Neural progenitor cell (in vitro differentiated cells): ENCODE measurements at regions not wholly inside any gene's neighbourhood (a gene's known extent, or its start where the extent isn't known, plus 50 kb on each side); places are given as distances from the start of the nearest gene placed in this dataset.

Experiments
- DNase-seq: peaks from one replicate; pipeline ENCODE4 v3.0.0-alpha.2; 2016; ENCODE audit warnings: low spot score
- H2AFZ ChIP-seq: fragments of 200-600 bp; sonication (generic); replicated peaks from 2 replicates; pipeline ENCODE4 v1.6.1; 2016; ENCODE audit warnings: antibody characterized with exemption
- H3F3A ChIP-seq: fragments of 200-600 bp; sonication (generic); 2 replicates; pipeline ENCODE4 v1.6.1; 2016; ENCODE audit warnings: antibody characterized with exemption, low read depth
- H3K27ac ChIP-seq: fragments of 200-600 bp; sonication (generic); 2 replicates; pipeline ENCODE4 v1.5.1; 2016; ENCODE audit warnings: mild to moderate bottlenecking
- H3K27me3 ChIP-seq: fragments of 200-600 bp; sonication (generic); 2 replicates; pipeline ENCODE4 v1.6.1; 2016; ENCODE audit warnings: mild to moderate bottlenecking, moderate library complexity
- H3K36me3 ChIP-seq: fragments of 200-600 bp; sonication (generic); 2 replicates; pipeline ENCODE4 v1.5.1; 2016
- H3K4me1 ChIP-seq: fragments of 200-600 bp; sonication (generic); 2 replicates; pipeline ENCODE4 v1.6.1; 2016; ENCODE audit warnings: mixed run types
- H3K4me2 ChIP-seq: fragments of 200-600 bp; sonication (generic); 2 replicates; pipeline ENCODE4 v1.6.1; 2016
- H3K4me3 ChIP-seq: fragments of 200-600 bp; sonication (generic); 2 replicates; pipeline ENCODE4 v1.5.1; 2016
- H3K79me2 ChIP-seq: fragments of 200-600 bp; sonication (generic); 2 replicates; pipeline ENCODE4 v1.6.1; 2016; ENCODE audit warnings: low read depth
- H3K9ac ChIP-seq: fragments of 200-600 bp; sonication (generic); 2 replicates; pipeline ENCODE4 v1.6.1; 2016
- H3K9me3 ChIP-seq: fragments of 200-600 bp; sonication (generic); 2 replicates; pipeline ENCODE4 v1.5.1; 2016; ENCODE audit warnings: low read depth
- H4K20me1 ChIP-seq: fragments of 200-600 bp; sonication (generic); 2 replicates; pipeline ENCODE4 v1.6.1; 2016; ENCODE audit warnings: low read depth
- H3K27ac Mint-ChIP-seq: 3 replicates; pipeline ENCODE4 v1.8.0; 2021; ENCODE audit warnings: mixed read lengths
- H3K27me3 Mint-ChIP-seq: 2 replicates; pipeline ENCODE4 v1.8.0; 2022; ENCODE audit warnings: low read depth, mild to moderate bottlenecking, inconsistent platforms, moderate library complexity, mixed read lengths; ENCODE audit not compliant: insufficient read depth
- H3K36me3 Mint-ChIP-seq: 3 replicates; pipeline ENCODE4 v1.8.0; 2021; ENCODE audit warnings: mixed read lengths
- H3K4me1 Mint-ChIP-seq: 3 replicates; pipeline ENCODE4 v1.8.0; 2021; ENCODE audit warnings: mixed read lengths
- H3K4me3 Mint-ChIP-seq: 3 replicates; pipeline ENCODE4 v1.8.0; 2021; ENCODE audit warnings: mild to moderate bottlenecking, moderate library complexity, mixed read lengths
- H3K9me3 Mint-ChIP-seq: 3 replicates; pipeline ENCODE4 v1.8.0; 2020; ENCODE audit warnings: mixed read lengths
- EZH2 ChIP-seq: fragments of 200-600 bp; sonication (generic); IDR thresholded peaks from 2 replicates; pipeline ENCODE4 v1.6.1; 2017; ENCODE audit warnings: antibody characterized with exemption, mild to moderate bottlenecking, moderate library complexity
- EZH2phosphoT487 ChIP-seq: fragments of 200-600 bp; sonication (generic); IDR thresholded peaks from 2 replicates; pipeline ENCODE4 v1.6.1; 2017; ENCODE audit warnings: antibody characterized with exemption
- TF ChIP-seq, protein P1 (sequence below): fragments of 200-600 bp; sonication (generic); IDR thresholded peaks from 2 replicates; pipeline ENCODE4 v1.5.1; 2017; ENCODE audit warnings: antibody characterized with exemption, mild to moderate bottlenecking

DNA sequence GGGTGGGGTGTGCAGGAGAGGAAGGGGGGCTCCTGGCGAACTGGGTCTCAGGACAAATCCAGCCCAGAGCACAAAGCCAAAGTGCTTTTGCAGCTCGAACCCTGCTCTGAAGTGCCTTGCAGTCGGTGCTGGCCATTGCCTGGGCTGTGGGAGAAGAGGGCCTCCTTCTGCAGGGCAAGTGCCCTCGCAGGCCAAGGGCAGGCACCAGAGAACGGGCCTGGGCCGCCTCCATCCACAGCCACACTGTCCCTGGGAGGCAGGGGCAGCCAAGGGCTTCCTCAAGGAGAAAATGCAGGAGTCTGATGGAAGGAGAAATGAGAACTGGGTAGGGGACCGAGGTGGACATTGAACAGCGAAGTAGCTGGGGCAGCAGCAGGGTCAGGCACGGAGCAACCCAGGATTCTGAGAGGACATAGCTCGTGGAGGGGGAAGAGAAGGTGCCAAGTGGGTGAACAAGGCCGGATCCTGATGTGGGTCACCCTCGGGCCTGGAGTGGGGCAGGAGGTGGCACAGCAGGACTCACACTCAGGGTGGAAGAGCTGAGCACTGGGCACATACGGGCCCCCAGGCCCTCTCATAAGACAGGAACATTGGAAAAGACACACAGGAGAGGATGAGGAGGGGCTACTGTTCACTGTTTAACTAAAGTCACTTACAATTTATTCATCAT is 312.8 kb upstream of the SALL3 start:
- Histone ChIP-seq H3K27ac (no peak overlapping the region), H3K36me3 (no peaks in the 10 kb centered on the region), H2AFZ (no peak overlapping the region), H4K20me1 (no peaks in the 10 kb centered on the region), H3K4me2 (no peak overlapping the region), H3K79me2 (no peaks in the 10 kb centered on the region), H3K27me3 (no peaks in the 10 kb centered on the region), H3K4me3 (no peak overlapping the region), H3K9ac (no peak overlapping the region), H3K9me3 (no peaks in the 10 kb centered on the region), H3K4me1 (no peaks in the 10 kb centered on the region), H3F3A (no peaks in the 10 kb centered on the region)
- no peak for TF ChIP-seq EZH2
- no peak for TF ChIP-seq EZH2phosphoT487
- TF ChIP-seq, protein P1, sequence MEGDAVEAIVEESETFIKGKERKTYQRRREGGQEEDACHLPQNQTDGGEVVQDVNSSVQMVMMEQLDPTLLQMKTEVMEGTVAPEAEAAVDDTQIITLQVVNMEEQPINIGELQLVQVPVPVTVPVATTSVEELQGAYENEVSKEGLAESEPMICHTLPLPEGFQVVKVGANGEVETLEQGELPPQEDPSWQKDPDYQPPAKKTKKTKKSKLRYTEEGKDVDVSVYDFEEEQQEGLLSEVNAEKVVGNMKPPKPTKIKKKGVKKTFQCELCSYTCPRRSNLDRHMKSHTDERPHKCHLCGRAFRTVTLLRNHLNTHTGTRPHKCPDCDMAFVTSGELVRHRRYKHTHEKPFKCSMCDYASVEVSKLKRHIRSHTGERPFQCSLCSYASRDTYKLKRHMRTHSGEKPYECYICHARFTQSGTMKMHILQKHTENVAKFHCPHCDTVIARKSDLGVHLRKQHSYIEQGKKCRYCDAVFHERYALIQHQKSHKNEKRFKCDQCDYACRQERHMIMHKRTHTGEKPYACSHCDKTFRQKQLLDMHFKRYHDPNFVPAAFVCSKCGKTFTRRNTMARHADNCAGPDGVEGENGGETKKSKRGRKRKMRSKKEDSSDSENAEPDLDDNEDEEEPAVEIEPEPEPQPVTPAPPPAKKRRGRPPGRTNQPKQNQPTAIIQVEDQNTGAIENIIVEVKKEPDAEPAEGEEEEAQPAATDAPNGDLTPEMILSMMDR: no peak
- Mint-ChIP-seq H3K4me3 (no peak overlapping the region), H3K36me3 (no peaks in the 10 kb centered on the region), H3K27me3 (no peaks in the 10 kb centered on the region), H3K4me1 (peaks cover 17% of the 10 kb centered on the region), H3K9me3 (peaks cover 2% of the 10 kb centered on the region), H3K27ac (peak overlapping the region; percentile 60)
- no peak for DNase-seq

DNA sequence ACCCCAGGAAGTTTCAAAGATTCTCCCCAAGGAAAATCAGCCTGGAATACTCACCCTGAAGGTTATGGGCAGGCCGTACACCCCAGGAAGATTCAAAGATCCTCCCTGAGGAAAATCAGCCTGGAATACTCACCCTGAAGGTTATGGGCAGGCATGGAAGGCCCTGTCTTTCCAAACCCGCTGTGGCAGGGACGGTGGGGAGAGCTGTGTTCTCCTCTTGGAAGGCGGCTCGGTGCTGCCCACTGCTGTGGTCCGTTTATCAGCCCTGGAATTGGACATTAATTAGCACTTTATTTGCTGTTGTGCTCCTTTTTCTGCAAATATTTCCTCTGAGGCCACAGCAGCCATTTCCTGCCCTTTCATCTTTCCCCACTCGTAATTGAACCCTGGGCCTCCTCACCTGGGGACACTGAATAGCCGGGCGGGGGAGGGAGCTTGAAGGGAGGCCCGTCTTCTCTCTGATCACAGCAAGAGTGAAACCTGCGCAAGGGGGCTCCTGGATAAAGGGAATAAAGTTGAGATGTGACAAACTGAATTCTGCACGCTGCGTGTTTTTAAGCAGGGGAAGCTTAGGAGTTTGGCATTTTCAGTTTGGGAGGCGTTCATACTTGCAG is 308.7 kb upstream of the SALL3 start:
- no peak overlapping the region for H3K27ac ChIP-seq
- no peaks in the 10 kb centered on the region for H3K79me2 ChIP-seq
- H3K27me3 ChIP-seq: no peaks in the 10 kb centered on the region
- no peak overlapping the region for H3K4me3 ChIP-seq
- H3K4me2 ChIP-seq: no peak overlapping the region
- H3F3A ChIP-seq: no peaks in the 10 kb centered on the region
- H3K9me3 Mint-ChIP-seq: peaks cover 2% of the 10 kb centered on the region
- H3K4me1 Mint-ChIP-seq: peaks cover 21% of the 10 kb centered on the region
- H3K27ac Mint-ChIP-seq: peak overlapping the region; percentile 69
- no peak overlapping the region for H3K4me3 Mint-ChIP-seq
- no peaks in the 10 kb centered on the region for H3K36me3 Mint-ChIP-seq
- no peaks in the 10 kb centered on the region for H3K9me3 ChIP-seq
- H3K27me3 Mint-ChIP-seq: peaks cover 4% of the 10 kb centered on the region
- H3K9ac ChIP-seq: no peak overlapping the region
- H4K20me1 ChIP-seq: no peaks in the 10 kb centered on the region
- H3K4me1 ChIP-seq: no peaks in the 10 kb centered on the region
- H3K36me3 ChIP-seq: no peaks in the 10 kb centered on the region
- no peak for TF ChIP-seq EZH2
- TF ChIP-seq, protein P1: no peak
- TF ChIP-seq EZH2phosphoT487: no peak
- DNase-seq: no peak
- no peak overlapping the region for H2AFZ ChIP-seq

DNA sequence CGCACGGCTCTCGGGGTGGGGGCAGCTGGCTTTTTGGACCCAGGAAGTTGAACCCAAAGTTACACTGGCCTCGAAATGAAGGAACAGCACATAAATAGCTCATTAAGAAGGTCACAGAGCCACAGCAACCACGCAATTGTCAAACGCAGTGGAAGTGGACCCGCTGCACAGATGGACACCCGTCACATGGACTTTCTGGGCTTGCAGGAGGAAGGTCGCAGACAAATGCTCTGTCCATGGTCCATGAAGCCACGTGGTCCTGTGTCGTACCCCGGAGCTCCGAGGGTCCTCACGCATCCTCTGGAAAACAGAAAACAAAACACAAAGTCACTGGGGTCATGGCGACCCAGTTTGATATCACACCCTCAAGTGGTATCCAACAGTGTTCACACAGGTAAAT is 308.1 kb upstream of the SALL3 start:
- Histone ChIP-seq H3K9ac (no peak overlapping the region), H3K79me2 (no peaks in the 10 kb centered on the region), H4K20me1 (no peaks in the 10 kb centered on the region), H3K27ac (no peak overlapping the region), H3F3A (no peaks in the 10 kb centered on the region), H3K27me3 (no peaks in the 10 kb centered on the region), H3K4me2 (no peak overlapping the region), H3K4me1 (no peaks in the 10 kb centered on the region), H3K36me3 (no peaks in the 10 kb centered on the region), H2AFZ (no peak overlapping the region), H3K4me3 (no peak overlapping the region), H3K9me3 (no peaks in the 10 kb centered on the region)
- H3K27me3 Mint-ChIP-seq: peaks cover 7% of the 10 kb centered on the region
- peaks cover 21% of the 10 kb centered on the region for H3K4me1 Mint-ChIP-seq
- no peaks in the 10 kb centered on the region for H3K36me3 Mint-ChIP-seq
- peaks cover 7% of the 10 kb centered on the region for H3K9me3 Mint-ChIP-seq
- DNase-seq: no peak
- no peak overlapping the region for H3K4me3 Mint-ChIP-seq
- H3K27ac Mint-ChIP-seq: peak overlapping the region; percentile 69
- TF ChIP-seq EZH2phosphoT487 (no peak), EZH2 (no peak)
- TF ChIP-seq, protein P1: no peak
